ENCODE measurements at regions not wholly inside any gene's neighbourhood (a gene's known extent, or its start where the extent isn't known, plus 50 kb on each side); places are given as distances from the start of the nearest gene placed in this dataset.

DNA sequence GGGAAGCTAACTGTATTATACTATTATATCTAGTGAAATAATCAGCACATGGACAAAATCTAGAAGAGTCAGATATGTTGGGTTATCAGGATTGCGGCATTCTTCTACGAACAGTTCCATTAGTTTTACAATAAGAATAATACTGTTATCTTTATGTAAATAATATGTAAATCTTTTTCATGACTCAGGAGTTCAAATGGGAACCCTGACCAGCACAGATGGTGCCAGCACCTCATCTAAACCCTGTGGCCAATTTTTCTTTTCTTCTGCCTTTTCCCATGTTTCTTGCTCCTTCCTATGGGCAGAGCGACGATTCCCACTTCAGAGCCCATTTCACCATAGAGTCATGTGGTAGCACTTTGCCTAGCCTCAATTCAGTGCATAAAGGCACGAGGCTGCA lies 68.4 kb upstream of the CYP2D6 start:
- TF ChIP-seq EP300 (IDR thresholded peaks at IDR 0.05; ENCODE audit: borderline replicate concordance): no peak
- TF ChIP-seq, protein P1, sequence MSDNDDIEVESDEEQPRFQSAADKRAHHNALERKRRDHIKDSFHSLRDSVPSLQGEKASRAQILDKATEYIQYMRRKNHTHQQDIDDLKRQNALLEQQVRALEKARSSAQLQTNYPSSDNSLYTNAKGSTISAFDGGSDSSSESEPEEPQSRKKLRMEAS (IDR thresholded peaks at IDR 0.05): no peak

Measured in Ishikawa (cell line).